Neural cell (in vitro differentiated cells): ENCODE measurements at regions not wholly inside any gene's neighbourhood (a gene's known extent, or its start where the extent isn't known, plus 50 kb on each side); places are given as distances from the start of the nearest gene placed in this dataset.

Experiments
- CTCF ChIP-seq: fragments of 450-650 bp; IDR thresholded peaks from 2 replicates; pipeline ENCODE4 v1.5.1; 2014; ENCODE audit warnings: antibody characterized with exemption, mild to moderate bottlenecking, moderate library complexity; ENCODE audit not compliant: poor library complexity, severe bottlenecking
- EP300 ChIP-seq: fragments of 450-650 bp; conservative IDR thresholded peaks from 2 replicates; pipeline ENCODE4 v1.6.1; 2014; ENCODE audit warnings: antibody characterized with exemption, mild to moderate bottlenecking, moderate library complexity; ENCODE audit not compliant: poor library complexity, severe bottlenecking
- EZH2 ChIP-seq: fragments of 200-600, 300-800 bp; shearing (Covaris generic), sonication (generic); IDR thresholded peaks from 2 replicates; pipeline ENCODE4 v1.6.1; 2014; ENCODE audit warnings: antibody characterized with exemption, low read length, borderline replicate concordance, mild to moderate bottlenecking; ENCODE audit not compliant: insufficient read depth, poor library complexity, severe bottlenecking
- POLR2AphosphoS5 ChIP-seq: IDR thresholded peaks from 2 replicates; pipeline ENCODE4 v1.6.1; 2012
- RAD21 ChIP-seq: fragments of 450-650 bp; conservative IDR thresholded peaks from 2 replicates; pipeline ENCODE4 v1.6.1; 2014; ENCODE audit warnings: antibody characterized with exemption, mild to moderate bottlenecking, moderate library complexity
- SMC3 ChIP-seq: fragments of 450-650 bp; conservative IDR thresholded peaks from 2 replicates; pipeline ENCODE4 v1.6.1; 2014; ENCODE audit warnings: antibody characterized with exemption, mild to moderate bottlenecking, moderate library complexity; ENCODE audit not compliant: poor library complexity
- TAF1 ChIP-seq: IDR thresholded peaks from 2 replicates; pipeline ENCODE4 v1.6.1; 2012; ENCODE audit warnings: low read depth
- TF ChIP-seq, protein P1 (sequence below): IDR thresholded peaks from 2 replicates; pipeline ENCODE4 v1.6.1; 2012; ENCODE audit warnings: borderline replicate concordance

DNA sequence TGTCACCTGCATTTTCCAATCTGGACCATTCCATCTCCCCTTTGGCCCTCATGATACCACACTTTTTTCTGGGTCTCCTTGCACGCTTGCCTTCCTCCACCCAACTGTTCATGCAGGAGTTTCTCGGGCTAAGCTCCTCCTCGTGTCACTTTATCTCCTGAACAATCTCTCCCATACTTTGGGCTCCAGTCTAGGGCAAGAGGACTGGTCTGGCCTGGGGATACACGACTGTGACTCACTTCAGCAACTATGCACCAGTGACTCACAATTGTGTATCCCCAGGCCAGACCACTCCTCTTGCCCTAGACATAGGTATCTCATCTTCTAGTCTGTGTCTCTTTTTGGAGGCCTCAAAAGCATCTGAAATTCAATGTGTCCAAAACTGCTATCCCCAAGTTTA is 149.4 kb upstream of the PTPRM start:
- TF ChIP-seq EP300, result no peak
- no peak for TF ChIP-seq CTCF
- TF ChIP-seq EZH2, result no peak
- TF ChIP-seq, protein P1, sequence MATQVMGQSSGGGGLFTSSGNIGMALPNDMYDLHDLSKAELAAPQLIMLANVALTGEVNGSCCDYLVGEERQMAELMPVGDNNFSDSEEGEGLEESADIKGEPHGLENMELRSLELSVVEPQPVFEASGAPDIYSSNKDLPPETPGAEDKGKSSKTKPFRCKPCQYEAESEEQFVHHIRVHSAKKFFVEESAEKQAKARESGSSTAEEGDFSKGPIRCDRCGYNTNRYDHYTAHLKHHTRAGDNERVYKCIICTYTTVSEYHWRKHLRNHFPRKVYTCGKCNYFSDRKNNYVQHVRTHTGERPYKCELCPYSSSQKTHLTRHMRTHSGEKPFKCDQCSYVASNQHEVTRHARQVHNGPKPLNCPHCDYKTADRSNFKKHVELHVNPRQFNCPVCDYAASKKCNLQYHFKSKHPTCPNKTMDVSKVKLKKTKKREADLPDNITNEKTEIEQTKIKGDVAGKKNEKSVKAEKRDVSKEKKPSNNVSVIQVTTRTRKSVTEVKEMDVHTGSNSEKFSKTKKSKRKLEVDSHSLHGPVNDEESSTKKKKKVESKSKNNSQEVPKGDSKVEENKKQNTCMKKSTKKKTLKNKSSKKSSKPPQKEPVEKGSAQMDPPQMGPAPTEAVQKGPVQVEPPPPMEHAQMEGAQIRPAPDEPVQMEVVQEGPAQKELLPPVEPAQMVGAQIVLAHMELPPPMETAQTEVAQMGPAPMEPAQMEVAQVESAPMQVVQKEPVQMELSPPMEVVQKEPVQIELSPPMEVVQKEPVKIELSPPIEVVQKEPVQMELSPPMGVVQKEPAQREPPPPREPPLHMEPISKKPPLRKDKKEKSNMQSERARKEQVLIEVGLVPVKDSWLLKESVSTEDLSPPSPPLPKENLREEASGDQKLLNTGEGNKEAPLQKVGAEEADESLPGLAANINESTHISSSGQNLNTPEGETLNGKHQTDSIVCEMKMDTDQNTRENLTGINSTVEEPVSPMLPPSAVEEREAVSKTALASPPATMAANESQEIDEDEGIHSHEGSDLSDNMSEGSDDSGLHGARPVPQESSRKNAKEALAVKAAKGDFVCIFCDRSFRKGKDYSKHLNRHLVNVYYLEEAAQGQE, result no peak
- TF ChIP-seq TAF1, result no peak
- no peak for TF ChIP-seq SMC3
- TF ChIP-seq POLR2AphosphoS5, result no peak
- TF ChIP-seq RAD21, result no peak
